B cell (primary cell): ENCODE measurements at regions not wholly inside any gene's neighbourhood (a gene's known extent, or its start where the extent isn't known, plus 50 kb on each side); places are given as distances from the start of the nearest gene placed in this dataset.

ENCODE experiments used
- CTCF ChIP-seq: fragments of 200-600 bp; IDR thresholded peaks from one replicate; pipeline ENCODE4 v1.8.0; 2022; ENCODE audit warnings: antibody characterized with exemption, mild to moderate bottlenecking
- EZH2 ChIP-seq: IDR thresholded peaks from 2 replicates; pipeline ENCODE4 v1.6.1; 2012; ENCODE audit warnings: borderline replicate concordance, low read depth, mild to moderate bottlenecking, moderate library complexity, low read length; ENCODE audit not compliant: insufficient read depth, poor library complexity, severe bottlenecking

- no peak for TF ChIP-seq EZH2
- TF ChIP-seq CTCF: no peak
Measured at GRCh38 chr7:121604627-121605316, 208.7 kb upstream of the FAM3C start.
